GM12873 (cell line): ENCODE measurements at regions not wholly inside any gene's neighbourhood (a gene's known extent, or its start where the extent isn't known, plus 50 kb on each side); places are given as distances from the start of the nearest gene placed in this dataset.

Experiments
- CTCF ChIP-seq: IDR thresholded peaks from 2 replicates; pipeline ENCODE4 v1.5.1; 2012; ENCODE audit warnings: low read depth, mild to moderate bottlenecking, moderate library complexity, low read length, control low read depth; ENCODE audit not compliant: insufficient read depth; ENCODE audit errors: missing control alignments

GRCh38 chr7:116364469-116364868 lies 135.1 kb upstream of the CAV2 start:
- no peak for TF ChIP-seq CTCF

- TF ChIP-seq CTCF = no peak
Measured at GRCh38 chr7:116365797-116366196, 133.7 kb upstream of the CAV2 start.

- no peak for TF ChIP-seq CTCF
Measured at GRCh38 chr7:116367171-116367813, 132.2 kb upstream of the CAV2 start.

GRCh38 chr7:116368965-116369364 lies 130.6 kb upstream of the CAV2 start:
- TF ChIP-seq CTCF = no peak

GRCh38 chr7:116377721-116378120 lies 121.8 kb upstream of the CAV2 start:
- no peak for TF ChIP-seq CTCF

- TF ChIP-seq CTCF = no peak
Measured at GRCh38 chr7:116380025-116380424, 119.5 kb upstream of the CAV2 start.

GRCh38 chr7:116382375-116382774 lies 117.2 kb upstream of the CAV2 start:
- TF ChIP-seq CTCF = no peak
